OCI-LY7 (cell line): ENCODE measurements at regions not wholly inside any gene's neighbourhood (a gene's known extent, or its start where the extent isn't known, plus 50 kb on each side); places are given as distances from the start of the nearest gene placed in this dataset.

ENCODE experiments used
- BruUV-seq: library from RNA; stranded (reverse); fragments of 400-500 nt; replicated peaks from 2 replicates; lab custom pipeline; 2021; lab: Mats Ljungman, UMichigan
- CTCF ChIA-PET: fragments of 300-600 bp; sonication (Branson Sonifier 250); formaldehyde crosslinking; loops from one replicate; lab custom pipeline; 2022; ENCODE audit warnings: antibody characterized with exemption; ENCODE audit not compliant: unreplicated experiment; lab: Charles Lee
- POLR2A ChIA-PET: fragments of 300-600 bp; sonication (Branson Sonifier 250); formaldehyde crosslinking; loops from one replicate; lab custom pipeline; 2022; ENCODE audit warnings: antibody characterized with exemption; lab: Charles Lee
- DNase-seq: peaks from one replicate; pipeline ENCODE4 v3.0.0-alpha.2; 2015; ENCODE audit warnings: low spot score
- H2AFZ ChIP-seq: fragments of 200-600 bp; sonication (generic), shearing (Covaris generic); 2 replicates; pipeline ENCODE4 v1.6.1; 2014; ENCODE audit warnings: mild to moderate bottlenecking, antibody characterized with exemption, low read length, moderate library complexity
- H3K27ac ChIP-seq: fragments of 200-600 bp; sonication (generic); 2 replicates; pipeline ENCODE4 v1.5.1; 2014; ENCODE audit warnings: mixed run types, low read depth, mild to moderate bottlenecking, moderate library complexity, low read length, inconsistent platforms; ENCODE audit not compliant: poor library complexity, severe bottlenecking
- H3K36me3 ChIP-seq: fragments of 200-600 bp; sonication (generic); 2 replicates; pipeline ENCODE4 v1.6.1; 2014; ENCODE audit warnings: mild to moderate bottlenecking, antibody characterized with exemption, low read length, moderate library complexity, mixed read lengths; ENCODE audit not compliant: insufficient read depth
- H3K4me1 ChIP-seq: fragments of 200-600 bp; sonication (generic); 2 replicates; pipeline ENCODE4 v1.5.1; 2014; ENCODE audit warnings: mild to moderate bottlenecking, low read length; ENCODE audit not compliant: insufficient read depth, poor library complexity, severe bottlenecking
- H3K4me2 ChIP-seq: fragments of 200-600 bp; sonication (generic); 2 replicates; pipeline ENCODE4 v1.6.1; 2014; ENCODE audit warnings: mild to moderate bottlenecking, low read length
- H3K4me3 ChIP-seq: fragments of 200-600 bp; sonication (generic); 2 replicates; pipeline ENCODE4 v1.5.1; 2014; ENCODE audit warnings: mild to moderate bottlenecking, low read depth, low read length; ENCODE audit not compliant: poor library complexity, severe bottlenecking
- H3K79me2 ChIP-seq: fragments of 200-600 bp; sonication (generic); 2 replicates; pipeline ENCODE4 v1.6.1; 2016; ENCODE audit warnings: low read depth, mild to moderate bottlenecking, low read length, moderate library complexity, mixed read lengths; ENCODE audit not compliant: insufficient read depth
- H3K9me2 ChIP-seq: fragments of 200-600 bp; sonication (generic); 2 replicates; pipeline ENCODE4 v1.6.1; 2016; ENCODE audit warnings: mild to moderate bottlenecking, low read length, mixed read lengths; ENCODE audit not compliant: insufficient read depth
- H3K9me3 ChIP-seq: fragments of 200-600 bp; sonication (generic); 2 replicates; pipeline ENCODE4 v1.6.1; 2014; ENCODE audit warnings: mild to moderate bottlenecking, mixed run types, low read length, mixed read lengths
- H4K20me1 ChIP-seq: fragments of 200-600 bp; sonication (generic); 2 replicates; pipeline ENCODE4 v1.6.1; 2014; ENCODE audit warnings: mild to moderate bottlenecking, antibody characterized with exemption, low read length, moderate library complexity, mixed read lengths; ENCODE audit not compliant: insufficient read depth
- CTCF ChIP-seq: fragments of 200-600 bp; sonication (generic); conservative IDR thresholded peaks from 2 replicates; pipeline ENCODE4 v1.5.1; 2014; ENCODE audit warnings: mild to moderate bottlenecking, antibody characterized with exemption, low read length, moderate library complexity, mixed read lengths
- EZH2phosphoT487 ChIP-seq: fragments of 200-600 bp; sonication (generic); IDR thresholded peaks from 2 replicates; pipeline ENCODE4 v1.6.1; 2018; ENCODE audit warnings: low read depth, borderline replicate concordance, mild to moderate bottlenecking, mixed run types, antibody characterized with exemption, low read length, moderate library complexity, mixed read lengths
- intact Hi-C: fragments of 100-400 bp; cut with micrococcal nuclease; formaldehyde crosslinking; loops from one replicate; pipeline ENCODE4 v1.10.0; 2022; ENCODE audit not compliant: unreplicated experiment

GRCh38 chr19:27925202-27925601, 1287.7 kb downstream of the UQCRFS1 start:
- H3K4me3 ChIP-seq, result no peak overlapping the region
- no TSS peak for BruUV-seq

GRCh38 chr19:27922970-27923369, 1290.0 kb downstream of the UQCRFS1 start:
- POLR2A ChIA-PET, result interaction anchor here (1.0 kb wide), 1 partner anchor 10 kb away, joined by 3 read pairs; no protein-coding TSS in a partner anchor
- no peaks in the 10 kb centered on the region for H3K9me2 ChIP-seq

More at GRCh38 chr19:27925202-27925601, 1287.7 kb downstream of the UQCRFS1 start:
- intact Hi-C loops, result no loop called here
- H3K36me3 ChIP-seq, result no peaks in the 10 kb centered on the region
- no peak overlapping the region for H3K4me2 ChIP-seq
- H3K79me2 ChIP-seq, result no peaks in the 10 kb centered on the region
- H4K20me1 ChIP-seq, result no peaks in the 10 kb centered on the region
- ChIA-PET CTCF (no interaction called here), POLR2A (interaction anchor here (2.1 kb wide), 1 partner anchor 29 kb away, joined by 7 read pairs; no protein-coding TSS in a partner anchor)
- no peak for TF ChIP-seq CTCF
- no peak for TF ChIP-seq EZH2phosphoT487
- H3K4me1 ChIP-seq, result no peaks in the 10 kb centered on the region
- H3K9me2 ChIP-seq, result no peaks in the 10 kb centered on the region
- DNase-seq, result no peak
- no peak overlapping the region for H2AFZ ChIP-seq
- no peak overlapping the region for H3K27ac ChIP-seq
- H3K9me3 ChIP-seq, result no peaks in the 10 kb centered on the region

More at GRCh38 chr19:27922970-27923369, 1290.0 kb downstream of the UQCRFS1 start:
- TF ChIP-seq CTCF, result no peak
- no peak for TF ChIP-seq EZH2phosphoT487
- H2AFZ ChIP-seq, result no peak overlapping the region
- no peaks in the 10 kb centered on the region for H3K79me2 ChIP-seq
- DNase-seq, result no peak
- no peaks in the 10 kb centered on the region for H4K20me1 ChIP-seq
- no TSS peak for BruUV-seq
- H3K4me1 ChIP-seq, result no peaks in the 10 kb centered on the region
- CTCF ChIA-PET, result no interaction called here
- no peak overlapping the region for H3K27ac ChIP-seq
- H3K36me3 ChIP-seq, result no peaks in the 10 kb centered on the region
- no peak overlapping the region for H3K4me3 ChIP-seq
- intact Hi-C loops, result no loop called here
- H3K4me2 ChIP-seq, result no peak overlapping the region
- H3K9me3 ChIP-seq, result no peaks in the 10 kb centered on the region
